Urinary bladder (tissue), 3 donors: ENCODE measurements at regions not wholly inside any gene's neighbourhood (a gene's known extent, or its start where the extent isn't known, plus 50 kb on each side); places are given as distances from the start of the nearest gene placed in this dataset.

Experiments
- DNase-seq: peaks from one replicate; pipeline ENCODE4 v3.0.0-alpha.2; 2015; ENCODE audit errors: extremely low spot score
- H3K27ac ChIP-seq: one replicate; pipeline ENCODE4 v1.5.1; 2013; ENCODE audit warnings: low read depth, mild to moderate bottlenecking, moderate library complexity
- H3K36me3 ChIP-seq: one replicate; pipeline ENCODE4 v1.6.1; 2013; ENCODE audit warnings: mild to moderate bottlenecking, moderate library complexity; ENCODE audit not compliant: insufficient read depth
- H3K4me1 ChIP-seq: one replicate; pipeline ENCODE4 v1.6.1; 2013; ENCODE audit warnings: mild to moderate bottlenecking, moderate library complexity; ENCODE audit not compliant: insufficient read depth
- H3K4me3 ChIP-seq: one replicate; pipeline ENCODE4 v1.5.1; 2013; ENCODE audit warnings: low read depth, low read length
- WGBS: extraction: QIAGEN DNeasy Blood & Tissue Kit; methylation state at CpG from one replicate; pipeline ENCODE4 v1.1.7; 2013; 5-methylcytosine and 5-hydroxymethylcytosine counted together
- donor health status: healthy with polysubstance abuse.
- donor health status: healthy.

DNA sequence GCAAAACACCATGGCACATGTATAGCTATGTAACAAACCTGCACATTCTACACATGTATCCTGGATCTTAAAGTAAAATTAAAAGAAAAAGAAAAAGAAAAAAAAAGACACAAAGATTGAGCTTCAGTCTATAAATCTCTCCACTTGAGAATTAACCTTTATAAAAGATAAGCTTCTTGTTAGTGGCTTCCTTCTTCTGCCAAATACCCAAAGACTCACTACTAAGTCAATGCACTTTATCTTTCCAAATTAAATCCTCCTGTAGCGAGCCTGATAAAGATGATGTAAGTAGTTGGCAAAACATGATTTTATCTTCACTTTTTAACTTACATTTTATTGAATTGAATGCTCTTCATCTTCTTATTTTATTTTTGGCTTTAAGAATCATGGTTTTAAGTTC lies 349.9 kb downstream of the TRIB2 start:
- Histone ChIP-seq H3K27ac (no peak overlapping the region), H3K4me3 (no peak overlapping the region), H3K36me3 (no peaks in the 10 kb centered on the region), H3K4me1 (no peaks in the 10 kb centered on the region)
- 25% methylated on average over 1 of the region's 1 CpG for WGBS
- no peak for DNase-seq

GRCh38 chr2:13067508-13067907 lies 350.8 kb downstream of the TRIB2 start:
- WGBS = 96% methylated on average over 2 of the region's 2 CpGs
- Histone ChIP-seq H3K36me3 (no peaks in the 10 kb centered on the region), H3K4me3 (no peak overlapping the region)

GRCh38 chr2:13089971-13090370 lies 373.2 kb downstream of the TRIB2 start:
- Histone ChIP-seq H3K4me3 (no peak overlapping the region), H3K27ac (no peak overlapping the region)

More at GRCh38 chr2:13067508-13067907, 350.8 kb downstream of the TRIB2 start:
- H3K4me1 ChIP-seq = no peaks in the 10 kb centered on the region
- DNase-seq = no peak
- no peak overlapping the region for H3K27ac ChIP-seq

DNA sequence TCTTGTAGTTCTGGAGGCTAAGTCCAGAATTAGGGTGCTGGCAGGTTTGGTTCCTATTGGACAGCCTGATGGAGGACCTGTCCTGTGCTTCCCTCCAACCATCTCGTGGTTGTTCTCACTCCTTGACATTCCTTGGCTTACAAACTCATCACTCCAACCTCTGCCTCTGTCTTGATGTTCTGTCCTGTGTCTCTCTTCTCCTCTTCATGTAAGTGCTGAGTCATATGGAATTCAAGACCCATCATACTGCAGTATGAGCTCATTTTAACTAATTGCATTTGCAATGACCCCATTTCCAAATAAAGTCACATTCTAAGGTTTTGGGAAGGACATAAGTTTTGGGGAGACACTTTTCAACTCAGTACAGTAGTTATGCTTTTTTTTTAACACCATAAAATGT lies 374.7 kb downstream of the TRIB2 start:
- Histone ChIP-seq H3K27ac (no peak overlapping the region), H3K4me1 (no peaks in the 10 kb centered on the region), H3K4me3 (no peak overlapping the region), H3K36me3 (no peaks in the 10 kb centered on the region)
- WGBS = 19% methylated on average over 1 of the region's 1 CpG
- DNase-seq = no peak

More at GRCh38 chr2:13089971-13090370, 373.2 kb downstream of the TRIB2 start:
- Histone ChIP-seq H3K36me3 (no peaks in the 10 kb centered on the region), H3K4me1 (no peaks in the 10 kb centered on the region)
- no peak for DNase-seq

- Histone ChIP-seq H3K36me3 (no peaks in the 10 kb centered on the region), H3K27ac (no peak overlapping the region), H3K4me3 (no peak overlapping the region), H3K4me1 (no peaks in the 10 kb centered on the region)
- 34% methylated on average over 2 of the region's 2 CpGs for WGBS
- no peak for DNase-seq
These were observed 375.2 kb downstream of the TRIB2 start for GRCh38 chr2:13091861-13092378.

GRCh38 chr2:13093416-13093991 lies 376.8 kb downstream of the TRIB2 start:
- Histone ChIP-seq H3K4me3 (no peak overlapping the region), H3K4me1 (no peaks in the 10 kb centered on the region), H3K27ac (no peak overlapping the region), H3K36me3 (no peaks in the 10 kb centered on the region)
- no peak for DNase-seq
- WGBS = 27% methylated on average over 1 of the region's 1 CpG

DNA sequence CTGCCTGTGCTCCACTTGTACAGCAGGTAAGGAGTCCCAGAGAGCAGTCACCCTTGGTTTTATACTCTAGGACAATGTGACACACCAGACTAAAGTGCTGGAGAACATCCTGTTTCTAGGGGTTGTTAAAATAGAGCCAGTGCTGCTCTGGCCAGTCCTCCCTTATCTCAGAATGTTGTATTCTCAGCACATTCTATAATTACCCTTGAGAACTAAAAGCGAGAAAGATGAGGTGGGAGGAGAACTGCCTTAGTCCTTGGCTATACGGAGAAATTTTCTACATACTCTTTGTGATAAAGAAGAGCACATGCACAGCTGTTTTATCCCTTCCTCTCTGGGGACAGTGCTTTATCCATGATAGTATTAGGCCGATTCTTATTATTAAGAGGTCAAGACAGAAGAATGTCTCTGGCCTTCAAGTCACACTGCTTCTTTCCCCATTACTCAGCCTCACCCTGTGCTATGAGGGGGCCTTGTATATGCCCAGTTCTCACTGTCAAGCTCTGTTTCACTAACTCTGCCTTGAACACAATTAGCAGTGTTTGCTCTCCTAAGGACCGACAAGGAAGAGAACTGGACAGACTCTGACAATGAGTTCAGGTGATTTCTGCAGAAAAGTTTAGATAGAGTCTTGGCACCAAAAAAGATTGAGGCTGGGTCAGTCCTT lies 385.8 kb downstream of the TRIB2 start:
- Histone ChIP-seq H3K4me1 (no peaks in the 10 kb centered on the region), H3K4me3 (no peak overlapping the region), H3K36me3 (no peaks in the 10 kb centered on the region), H3K27ac (no peak overlapping the region)
- WGBS = 48% methylated on average over 4 of the region's 4 CpGs
- no peak for DNase-seq

- H3K27ac ChIP-seq = no peak overlapping the region
- H3K36me3 ChIP-seq = no peaks in the 10 kb centered on the region
- no peak for DNase-seq
- H3K4me3 ChIP-seq = no peak overlapping the region
- 69% methylated on average over 1 of the region's 1 CpG for WGBS
- H3K4me1 ChIP-seq = no peaks in the 10 kb centered on the region
These were observed 386.4 kb downstream of the TRIB2 start for GRCh38 chr2:13103151-13103550.

DNA sequence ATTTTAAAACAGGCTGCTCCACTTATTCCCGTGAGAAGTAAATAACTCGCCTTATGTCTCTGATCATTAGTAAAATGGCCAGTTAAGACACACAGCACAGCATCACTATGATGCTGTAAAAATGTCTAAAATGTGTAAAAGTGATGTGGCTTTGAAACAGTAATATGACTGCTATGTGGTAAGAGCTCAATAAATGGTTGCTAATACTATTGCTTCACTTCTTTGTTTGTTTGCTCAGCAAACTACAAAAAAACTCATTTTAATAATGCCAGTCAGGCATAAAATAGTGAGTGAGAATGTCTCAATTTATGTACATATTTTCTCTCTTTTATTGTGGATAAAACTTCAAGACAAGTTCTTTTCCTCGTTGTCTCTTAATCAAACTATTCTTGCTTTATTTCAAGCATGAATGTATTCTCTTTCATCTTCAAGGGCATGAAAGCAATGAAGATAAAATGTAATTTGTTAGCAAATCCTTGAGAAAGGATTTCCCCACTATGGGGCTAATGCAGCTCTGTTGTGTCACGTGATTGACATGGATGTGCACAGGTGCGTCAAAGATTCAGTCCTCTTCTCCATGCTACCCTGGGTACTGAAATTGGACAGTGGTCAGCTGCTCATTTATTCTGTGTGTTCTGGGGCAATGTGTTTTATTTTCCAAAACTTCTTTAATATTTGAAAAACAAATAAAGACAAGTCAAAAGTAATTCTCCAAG lies 387.2 kb downstream of the TRIB2 start:
- WGBS = 78% methylated on average over 5 of the region's 5 CpGs

GRCh38 chr2:13104723-13105122 lies 388.0 kb downstream of the TRIB2 start:
- DNase-seq = no peak
- Histone ChIP-seq H3K4me3 (no peak overlapping the region), H3K36me3 (no peaks in the 10 kb centered on the region), H3K27ac (no peak overlapping the region), H3K4me1 (no peaks in the 10 kb centered on the region)

More for the DNA sequence above, 387.2 kb downstream of the TRIB2 start:
- H3K36me3 ChIP-seq = no peaks in the 10 kb centered on the region
- no peak overlapping the region for H3K4me3 ChIP-seq
- no peak for DNase-seq
- H3K27ac ChIP-seq = no peak overlapping the region
- H3K4me1 ChIP-seq = no peaks in the 10 kb centered on the region

- no peak for DNase-seq
- H3K36me3 ChIP-seq = no peaks in the 10 kb centered on the region
- no peak overlapping the region for H3K4me3 ChIP-seq
- H3K4me1 ChIP-seq = no peaks in the 10 kb centered on the region
- H3K27ac ChIP-seq = no peak overlapping the region
- 84% methylated on average over 3 of the region's 3 CpGs for WGBS
These were observed 389.6 kb downstream of the TRIB2 start for GRCh38 chr2:13106302-13106701.

DNA sequence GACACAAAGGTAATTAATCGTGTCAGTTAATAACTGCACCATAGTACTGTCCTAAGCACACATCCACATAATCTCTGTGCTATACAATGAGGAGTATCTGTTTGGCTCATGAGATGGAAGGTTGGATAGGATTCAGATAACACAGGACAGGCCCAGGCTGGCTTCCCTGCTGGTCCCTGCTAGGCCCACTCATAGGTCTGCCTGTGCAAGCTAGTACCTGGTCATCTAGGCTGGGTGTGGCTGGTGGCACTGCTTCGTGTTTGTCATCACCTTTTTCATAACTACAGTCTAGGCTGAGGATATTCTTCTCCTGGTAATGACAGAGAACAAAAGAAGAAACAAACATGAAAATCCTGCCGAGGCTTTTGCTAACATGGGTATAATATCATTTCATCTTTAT lies 392.8 kb downstream of the TRIB2 start:
- WGBS = 83% methylated on average over 3 of the region's 3 CpGs
- no peak for DNase-seq
- Histone ChIP-seq H3K4me3 (no peak overlapping the region), H3K27ac (no peak overlapping the region), H3K4me1 (no peaks in the 10 kb centered on the region), H3K36me3 (no peaks in the 10 kb centered on the region)

DNA sequence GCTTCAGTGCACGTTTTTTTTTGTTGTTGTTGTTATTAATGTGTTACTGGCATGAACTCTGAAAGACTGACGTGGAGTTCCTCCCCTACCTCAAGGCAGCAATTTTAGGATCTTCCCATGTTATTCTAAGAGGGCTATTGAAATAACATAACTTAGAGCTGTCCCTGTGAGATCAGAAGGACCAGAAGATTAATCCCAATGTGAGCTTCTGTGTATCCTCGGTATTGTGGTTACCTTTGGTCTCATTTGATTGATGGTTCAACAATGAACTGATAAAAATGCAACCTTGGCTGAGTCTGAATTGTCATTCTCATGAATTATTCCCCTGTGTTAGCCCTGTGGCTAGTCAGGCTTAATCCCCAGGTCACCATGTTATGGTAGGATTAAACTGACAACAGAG lies 394.1 kb downstream of the TRIB2 start:
- no peak overlapping the region for H3K27ac ChIP-seq
- 60% methylated on average over 3 of the region's 3 CpGs for WGBS
- no peaks in the 10 kb centered on the region for H3K36me3 ChIP-seq
- DNase-seq = no peak
- no peak overlapping the region for H3K4me3 ChIP-seq
- H3K4me1 ChIP-seq = no peaks in the 10 kb centered on the region

- WGBS = 64% methylated on average over 4 of the region's 4 CpGs
- no peak overlapping the region for H3K4me3 ChIP-seq
- no peak overlapping the region for H3K27ac ChIP-seq
- no peaks in the 10 kb centered on the region for H3K4me1 ChIP-seq
- DNase-seq = no peak
- no peaks in the 10 kb centered on the region for H3K36me3 ChIP-seq
These were observed 396.3 kb downstream of the TRIB2 start for GRCh38 chr2:13113002-13113401.
